ENCODE measurements at regions not wholly inside any gene's neighbourhood (a gene's known extent, or its start where the extent isn't known, plus 50 kb on each side); places are given as distances from the start of the nearest gene placed in this dataset.

DNA sequence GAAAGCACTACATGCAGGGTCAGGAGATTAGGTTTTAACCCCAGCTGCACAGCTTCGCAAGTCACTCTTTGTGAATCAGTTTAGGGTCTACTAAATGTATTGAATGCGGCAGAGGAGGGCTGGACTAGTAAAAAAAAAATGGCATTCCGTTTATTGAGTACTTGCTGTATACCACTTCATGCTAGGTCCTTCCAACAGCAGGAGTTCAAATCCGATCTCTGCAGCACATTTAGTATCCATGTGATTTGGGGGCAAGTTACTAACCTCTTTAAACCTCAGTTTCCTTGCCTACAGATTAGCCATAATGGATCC is 204.4 kb downstream of the SNCAIP start:
- no peak overlapping the region for H4K91ac ChIP-seq (ENCODE audit: insufficient read length, low read depth, low read length)
- no peak overlapping the region for H3K14ac ChIP-seq (ENCODE audit: insufficient read depth, low read length)
- no peak overlapping the region for H2BK20ac ChIP-seq (ENCODE audit: low read depth, low read length, poor library complexity, severe bottlenecking)
- H2BK5ac ChIP-seq (ENCODE audit: insufficient read length, low read length), result no peak overlapping the region
- no peaks in the 10 kb centered on the region for H4K20me1 ChIP-seq (ENCODE audit: control insufficient read depth, insufficient read depth, insufficient read length)
- no peak overlapping the region for H3K18ac ChIP-seq (ENCODE audit: insufficient read length, low read depth, low read length)
- H3K79me1 ChIP-seq (ENCODE audit: insufficient read depth, low read depth, low read length, poor library complexity, severe bottlenecking), result no peaks in the 10 kb centered on the region
- Mint-ChIP-seq H3K4me3 (no peak overlapping the region), H3K27me3 (ENCODE audit: low read depth) (peaks cover 3% of the 10 kb centered on the region; the same call in 1 of the 2 replicates), H3K9me3 (peaks cover 0 to 5% of the 10 kb centered on the region in 2 experiments; a peak in 3 of 5 replicates), H3K27ac (no peak overlapping the region), H3K4me1 (peaks cover 12 to 13% of the 10 kb centered on the region in 2 experiments), H3K36me3 (ENCODE audit: insufficient read depth in 1 of 3, low read depth in 3 of 3) (0 out of 7 replicates have a peak, but pooled peaks cover 0 to 3% (median 0%) of the 10 kb centered on the region in 3 experiments)
- H4K5ac ChIP-seq (ENCODE audit: insufficient read length, low read depth, low read length), result no peak overlapping the region
- no peaks in the 10 kb centered on the region for H3K23me2 ChIP-seq (ENCODE audit: insufficient read length, low read depth, low read length, poor library complexity, severe bottlenecking)
- TF ChIP-seq, protein P1, sequence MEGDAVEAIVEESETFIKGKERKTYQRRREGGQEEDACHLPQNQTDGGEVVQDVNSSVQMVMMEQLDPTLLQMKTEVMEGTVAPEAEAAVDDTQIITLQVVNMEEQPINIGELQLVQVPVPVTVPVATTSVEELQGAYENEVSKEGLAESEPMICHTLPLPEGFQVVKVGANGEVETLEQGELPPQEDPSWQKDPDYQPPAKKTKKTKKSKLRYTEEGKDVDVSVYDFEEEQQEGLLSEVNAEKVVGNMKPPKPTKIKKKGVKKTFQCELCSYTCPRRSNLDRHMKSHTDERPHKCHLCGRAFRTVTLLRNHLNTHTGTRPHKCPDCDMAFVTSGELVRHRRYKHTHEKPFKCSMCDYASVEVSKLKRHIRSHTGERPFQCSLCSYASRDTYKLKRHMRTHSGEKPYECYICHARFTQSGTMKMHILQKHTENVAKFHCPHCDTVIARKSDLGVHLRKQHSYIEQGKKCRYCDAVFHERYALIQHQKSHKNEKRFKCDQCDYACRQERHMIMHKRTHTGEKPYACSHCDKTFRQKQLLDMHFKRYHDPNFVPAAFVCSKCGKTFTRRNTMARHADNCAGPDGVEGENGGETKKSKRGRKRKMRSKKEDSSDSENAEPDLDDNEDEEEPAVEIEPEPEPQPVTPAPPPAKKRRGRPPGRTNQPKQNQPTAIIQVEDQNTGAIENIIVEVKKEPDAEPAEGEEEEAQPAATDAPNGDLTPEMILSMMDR (conservative IDR thresholded peaks at IDR 0.05), result no peak
- H2AK5ac ChIP-seq (ENCODE audit: insufficient read length, low read length), result no peak overlapping the region
- H3K56ac ChIP-seq (ENCODE audit: insufficient read length, low read depth, low read length), result no peak overlapping the region
- WGBS (ENCODE audit: extremely low coverage, insufficient read length, low lambda C conversion rate), result no CpG with 5 or more reads among the region's 4 CpGs
- peaks cover 2% of the 10 kb centered on the region for H3K4me1 ChIP-seq (ENCODE audit: insufficient read depth, low read length)
- H3K4ac ChIP-seq (ENCODE audit: low read depth, low read length), result no peak overlapping the region
- no peak overlapping the region for H3K27ac ChIP-seq (ENCODE audit: insufficient read length, low read depth, low read length)
- H3K9me3 ChIP-seq (ENCODE audit: control insufficient read depth, low read depth, low read length), result no peaks in the 10 kb centered on the region
- H3K23ac ChIP-seq (ENCODE audit: insufficient read length, low read depth, low read length), result no peak overlapping the region
- H3K4me2 ChIP-seq (ENCODE audit: insufficient read depth, insufficient read length, low read length), result no peak overlapping the region
- no peak for DNase-seq
- H3K79me2 ChIP-seq (ENCODE audit: insufficient read depth, low read length), result no peaks in the 10 kb centered on the region
- no peak overlapping the region for H2BK15ac ChIP-seq (ENCODE audit: low read depth, low read length)
- H3T11ph ChIP-seq (ENCODE audit: low read length), result no peak overlapping the region
- H2BK120ac ChIP-seq (ENCODE audit: low read depth, low read length, poor library complexity, severe bottlenecking), result no peak overlapping the region
- no peak overlapping the region for H2BK12ac ChIP-seq (ENCODE audit: insufficient read length, low read depth, low read length)
- no peak overlapping the region for H4K8ac ChIP-seq (replicated peaks; ENCODE audit: insufficient read length, low read depth, low read length)
- H2AFZ ChIP-seq (ENCODE audit: low read length), result no peak overlapping the region
- H3K9ac ChIP-seq (ENCODE audit: extremely low read depth, insufficient read length, low read length), result no peak overlapping the region
- no peaks in the 10 kb centered on the region for H3K27me3 ChIP-seq (ENCODE audit: insufficient read depth, low read length)

Data from H9 (cell line).